Tibial nerve (tissue), 4 donors: ENCODE measurements at regions not wholly inside any gene's neighbourhood (a gene's known extent, or its start where the extent isn't known, plus 50 kb on each side); places are given as distances from the start of the nearest gene placed in this dataset.

Source experiments
- EP300 ChIP-seq, 2 donors: sonication (generic); formaldehyde crosslinking; IDR thresholded peaks; one replicate each; pipeline ENCODE4 v1.6.1; 2017; ENCODE audit warnings: antibody characterized with exemption in 2 of 2, mild to moderate bottlenecking in 1 of 2
- TF ChIP-seq, protein P1 (sequence below), 5 experiments: fragments of 200-600 bp in 3 of 5; fragments of 450-650 bp in 2 of 5; sonication (generic) in 3 of 5; IDR thresholded peaks; one replicate each; pipeline ENCODE4 v1.5.1; 2016 to 2019; ENCODE audit warnings: antibody characterized with exemption in 5 of 5, mild to moderate bottlenecking in 3 of 5, moderate library complexity in 2 of 5

DNA sequence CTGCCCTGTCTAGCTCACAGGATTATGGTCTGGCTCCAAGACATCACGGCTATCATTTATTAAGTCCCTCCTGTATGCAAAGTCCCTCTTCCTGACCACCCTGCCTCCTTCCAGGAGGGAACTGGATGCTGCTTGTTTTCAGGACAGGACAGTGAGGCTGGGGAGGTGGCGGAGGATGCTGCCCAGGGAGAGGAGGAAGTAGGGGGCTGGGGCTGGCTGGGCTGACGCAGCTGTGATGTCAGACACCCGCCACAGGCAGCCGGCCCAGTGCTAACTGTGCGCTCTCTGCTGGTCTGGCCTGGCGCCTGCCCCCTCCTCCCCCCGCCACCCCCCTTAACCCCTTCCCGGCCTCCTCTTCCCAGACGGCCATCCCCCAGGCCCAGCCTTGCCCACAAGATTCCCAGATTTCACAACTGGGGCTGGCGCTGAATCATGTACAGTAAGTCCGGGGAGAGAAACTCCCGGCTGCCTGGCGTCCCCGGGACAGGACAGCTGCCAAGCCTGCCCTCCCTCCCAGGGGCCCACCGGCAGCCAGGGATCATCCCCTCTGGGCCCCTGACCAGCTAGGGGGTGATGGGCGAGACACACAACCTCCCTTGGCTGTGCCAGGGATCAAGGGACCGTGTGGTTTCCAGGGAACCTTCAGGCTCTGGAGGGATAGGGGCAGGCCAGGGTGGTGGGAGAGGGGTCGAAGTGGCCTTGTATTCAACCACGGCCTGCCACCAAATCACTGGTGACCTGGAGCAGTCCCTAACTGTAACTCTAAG is 118.1 kb downstream of the CEBPB start:
- TF ChIP-seq, protein P1, sequence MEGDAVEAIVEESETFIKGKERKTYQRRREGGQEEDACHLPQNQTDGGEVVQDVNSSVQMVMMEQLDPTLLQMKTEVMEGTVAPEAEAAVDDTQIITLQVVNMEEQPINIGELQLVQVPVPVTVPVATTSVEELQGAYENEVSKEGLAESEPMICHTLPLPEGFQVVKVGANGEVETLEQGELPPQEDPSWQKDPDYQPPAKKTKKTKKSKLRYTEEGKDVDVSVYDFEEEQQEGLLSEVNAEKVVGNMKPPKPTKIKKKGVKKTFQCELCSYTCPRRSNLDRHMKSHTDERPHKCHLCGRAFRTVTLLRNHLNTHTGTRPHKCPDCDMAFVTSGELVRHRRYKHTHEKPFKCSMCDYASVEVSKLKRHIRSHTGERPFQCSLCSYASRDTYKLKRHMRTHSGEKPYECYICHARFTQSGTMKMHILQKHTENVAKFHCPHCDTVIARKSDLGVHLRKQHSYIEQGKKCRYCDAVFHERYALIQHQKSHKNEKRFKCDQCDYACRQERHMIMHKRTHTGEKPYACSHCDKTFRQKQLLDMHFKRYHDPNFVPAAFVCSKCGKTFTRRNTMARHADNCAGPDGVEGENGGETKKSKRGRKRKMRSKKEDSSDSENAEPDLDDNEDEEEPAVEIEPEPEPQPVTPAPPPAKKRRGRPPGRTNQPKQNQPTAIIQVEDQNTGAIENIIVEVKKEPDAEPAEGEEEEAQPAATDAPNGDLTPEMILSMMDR (IDR thresholded peaks at IDR 0.05) = peak in 4 of 5 experiments; percentile 7 to 36 (median 18)
- TF ChIP-seq EP300 (IDR thresholded peaks at IDR 0.05) = peak; percentile 28 to 87
